HepG2 (cell line): ENCODE measurements at regions not wholly inside any gene's neighbourhood (a gene's known extent, or its start where the extent isn't known, plus 50 kb on each side); places are given as distances from the start of the nearest gene placed in this dataset.

Experiments used
- ATAC-seq: fragments of 200-7000 bp; cut with Tn5 transposase; 3 replicates; pipeline ENCODE4 v1.9.1; 2020; ENCODE audit warnings: mild to moderate bottlenecking, moderate library complexity
- BruUV-seq: library from RNA; stranded (reverse); fragments of 400-500 nt; replicated peaks from 2 replicates; lab custom pipeline; 2021; lab: Mats Ljungman, UMichigan
- CTCF ChIA-PET: fragments of 300-600 bp; formaldehyde crosslinking; extraction: SDS; loops from one replicate; lab custom pipeline; 2021; ENCODE audit warnings: low total read pairs, inconsistent platforms, low intra/inter-chr PET ratio; lab: Yijun Ruan, JAX
- POLR2A ChIA-PET: fragments of 350-600 bp; sonication (Branson Sonifier 250); formaldehyde crosslinking; loops from one replicate; lab custom pipeline; 2020; ENCODE audit warnings: antibody characterized with exemption, inconsistent platforms; lab: Yijun Ruan, JAX
- DNase-seq: peaks from one replicate; pipeline ENCODE4 v3.0.0-alpha.2; 2015; ENCODE audit warnings: low spot score
- FAIRE-seq: peaks from 3 replicates; lab custom pipeline; 2011; peaks lifted over from hg19 to GRCh38; lab: Jason Lieb, UNC
- H2AFZ ChIP-seq: one replicate; pipeline ENCODE4 v1.6.1; 2011; ENCODE audit warnings: low read length, inconsistent platforms
- H3K27ac ChIP-seq: fragments of 300-600 bp; 3 replicates; pipeline ENCODE4 v1.8.0; 2011; ENCODE audit warnings: mixed run types, mild to moderate bottlenecking, mixed read lengths, low read length, inconsistent platforms; ENCODE audit not compliant: insufficient read depth; ENCODE audit errors: extremely low read length
- H3K27me3 ChIP-seq, 2 experiments: fragments of 200-600 bp in 1 of 2; 2 replicates in 1 of 2; 3 replicates in 1 of 2; pipeline versions ENCODE4 v1.6.0 to v1.8.0; 2011; ENCODE audit warnings: low read length in 2 of 2, mild to moderate bottlenecking in 2 of 2, moderate library complexity in 2 of 2, inconsistent platforms in 1 of 2; ENCODE audit not compliant: insufficient read depth in 2 of 2, control insufficient read depth in 1 of 2
- H3K36me3 ChIP-seq, 2 experiments: fragments of 200-600 bp in 1 of 2; replicated peaks in 1 of 2; 2 replicates in 1 of 2; 3 replicates in 1 of 2; pipeline versions ENCODE4 v1.5.1 to v1.8.0; 2011; ENCODE audit warnings: low read length in 2 of 2, inconsistent platforms in 1 of 2; ENCODE audit not compliant: insufficient read depth in 2 of 2, control insufficient read depth in 1 of 2
- H3K4me1 ChIP-seq: 2 replicates; pipeline ENCODE4 v1.5.1; 2012; ENCODE audit warnings: low read length, inconsistent platforms; ENCODE audit not compliant: insufficient read depth
- H3K4me2 ChIP-seq: 2 replicates; pipeline ENCODE4 v1.6.0; 2011; ENCODE audit warnings: low read depth, low read length, inconsistent platforms
- H3K4me3 ChIP-seq, 3 experiments: fragments of 200-600 bp in 1 of 3; sonication (generic), shearing (Covaris generic) in 1 of 3; replicated peaks in 1 of 3; 2 replicates each; pipeline ENCODE4 v1.5.1; 2011 to 2016; ENCODE audit warnings: low read length in 3 of 3, inconsistent platforms in 2 of 3, low read depth in 2 of 3, mild to moderate bottlenecking in 2 of 3, control low read depth in 1 of 3, mixed read lengths in 1 of 3; ENCODE audit not compliant: insufficient read depth in 1 of 3
- H3K79me2 ChIP-seq: one replicate; pipeline ENCODE4 v1.6.1; 2011; ENCODE audit warnings: low read length, inconsistent platforms; ENCODE audit not compliant: insufficient read depth
- H3K9ac ChIP-seq: 2 replicates; pipeline ENCODE4 v1.6.0; 2011; ENCODE audit warnings: mild to moderate bottlenecking, low read depth, low read length, inconsistent platforms; ENCODE audit not compliant: insufficient read depth
- H3K9me3 ChIP-seq: 2 replicates; pipeline ENCODE4 v1.5.1; 2012; ENCODE audit warnings: mild to moderate bottlenecking, low read length
- H4K20me1 ChIP-seq: 2 replicates; pipeline ENCODE4 v1.6.0; 2011; ENCODE audit warnings: inconsistent platforms, mild to moderate bottlenecking, low read length, moderate library complexity; ENCODE audit not compliant: insufficient read depth
- HDAC1 ChIP-seq: sonication (generic); formaldehyde crosslinking; IDR thresholded peaks from 2 replicates; pipeline ENCODE4 v1.5.1; 2020; ENCODE audit warnings: mild to moderate bottlenecking, missing genetic modification reagents
- KDM3A ChIP-seq: IDR thresholded peaks from 2 replicates; pipeline ENCODE4 v1.6.1; 2018; ENCODE audit warnings: low read depth, missing compliant biosample characterization
- LCORL ChIP-seq, 2 experiments: fragments of 450-650 bp in 1 of 2; sonication (generic) in 1 of 2; formaldehyde crosslinking in 1 of 2; IDR thresholded peaks; 2 replicates each; pipeline versions ENCODE4 v1.5.0 to v1.6.1; 2017 to 2020; ENCODE audit warnings: antibody characterized with exemption in 1 of 2, missing genetic modification reagents in 1 of 2
- MEF2D ChIP-seq: sonication (generic); formaldehyde crosslinking; IDR thresholded peaks from 2 replicates; pipeline ENCODE4 v1.5.1; 2020; ENCODE audit warnings: mild to moderate bottlenecking, missing genetic modification reagents
- NFE2L2 ChIP-seq: fragments of 150-350 bp; IDR thresholded peaks from 2 replicates; pipeline ENCODE4 v1.6.1; 2014; ENCODE audit warnings: low read length
- PRPF4 ChIP-seq: fragments of 200-400 bp; formaldehyde crosslinking; IDR thresholded peaks from 2 replicates; pipeline ENCODE4 v1.6.1; 2016; ENCODE audit warnings: low read length, low read depth; ENCODE audit not compliant: poor library complexity, severe bottlenecking
- SPEN ChIP-seq: sonication (generic); formaldehyde crosslinking; IDR thresholded peaks from 2 replicates; pipeline ENCODE4 v1.5.1; 2020; ENCODE audit warnings: low read depth, mild to moderate bottlenecking, missing genetic modification reagents
- YEATS2 ChIP-seq: sonication (generic); formaldehyde crosslinking; IDR thresholded peaks from 2 replicates; pipeline ENCODE4 v1.4.0; 2020; ENCODE audit warnings: missing genetic modification reagents, borderline replicate concordance
- ZMAT3 ChIP-seq: sonication (generic); formaldehyde crosslinking; conservative IDR thresholded peaks from 2 replicates; pipeline ENCODE4 v1.7.0; 2021; ENCODE audit warnings: missing genetic modification reagents
- ZNF549 ChIP-seq: sonication (generic); formaldehyde crosslinking; IDR thresholded peaks from 2 replicates; pipeline ENCODE4 v1.5.0; 2020; ENCODE audit warnings: missing genetic modification reagents
- ZNF766 ChIP-seq: sonication (generic); formaldehyde crosslinking; IDR thresholded peaks from 2 replicates; pipeline ENCODE4 v1.5.0; 2020; ENCODE audit warnings: missing genetic modification reagents, borderline replicate concordance
- WGBS: methylation state at CpG from one replicate; pipeline ENCODE4 v1.1.6; 2017; ENCODE audit warnings: low lambda C conversion rate; 5-methylcytosine and 5-hydroxymethylcytosine counted together
- in situ Hi-C: cut with HindIII; loops from 2 replicates; pipeline ENCODE4 v1.10.0; 2017; ENCODE audit warnings: low pct_unique_long_range_greater_than_20kb; ENCODE audit not compliant: extremely low pct_ligation_motif_present
- intact Hi-C: fragments of 100-400 bp; cut with micrococcal nuclease; formaldehyde crosslinking; loops from one replicate; pipeline ENCODE4 v1.10.0; 2022; ENCODE audit not compliant: unreplicated experiment
- TF ChIP-seq, protein P1 (sequence below): IDR thresholded peaks from 2 replicates; pipeline ENCODE4 v1.6.1; 2016; ENCODE audit warnings: mild to moderate bottlenecking

DNA sequence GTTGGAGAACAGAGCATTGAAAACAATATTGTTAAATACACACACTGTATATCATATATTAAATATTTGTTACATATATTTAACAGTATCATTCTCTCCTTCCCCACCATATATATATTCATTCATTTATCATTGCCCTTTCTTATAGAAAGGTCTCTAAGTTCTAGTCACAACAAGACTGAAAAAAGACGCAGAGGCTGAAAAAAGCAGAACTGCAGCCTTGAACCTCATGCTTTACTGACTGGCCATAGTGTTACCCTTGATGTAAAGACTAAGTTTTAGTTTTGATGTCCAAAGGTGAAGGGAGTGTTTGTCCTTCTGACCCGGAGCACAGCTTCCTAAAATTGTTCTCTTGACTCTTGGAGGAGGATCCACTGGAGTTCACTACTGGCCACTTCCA, 247.9 kb downstream of the PTEN start:
- H2AFZ ChIP-seq: no peak overlapping the region
- no peaks in the 10 kb centered on the region for H3K9me3 ChIP-seq
- no peaks in the 10 kb centered on the region for H4K20me1 ChIP-seq
- ATAC-seq: no peak
- 0 out of 2 replicates have a peak, but pooled peaks cover 5% of the 10 kb centered on the region for H3K4me1 ChIP-seq
- intact Hi-C loops: loop anchor here (10.0 kb wide), 3 partner anchors 136 to 444 kb away; no protein-coding TSS in a partner anchor
- in situ Hi-C loops: loop anchor here (5.0 to 25.0 kb wide), 2 partner anchors 249 to 449 kb away; partner anchors contain the start of genes KLLN, PAPSS2 and PTEN
- ChIA-PET POLR2A (no interaction called here), CTCF (no interaction called here)
- FAIRE-seq: no peak
- 2% methylated on average over 2 of the region's 2 CpGs for WGBS
- DNase-seq: no peak
- H3K36me3 ChIP-seq: no peaks in the 10 kb centered on the region
- no TSS peak for BruUV-seq
- H3K79me2 ChIP-seq: no peaks in the 10 kb centered on the region
- no peak overlapping the region for H3K9ac ChIP-seq
- no peak overlapping the region for H3K4me3 ChIP-seq
- H3K4me2 ChIP-seq: no peak overlapping the region
- no peaks in the 10 kb centered on the region; a peak in 2 of 5 replicates for H3K27me3 ChIP-seq
- no peak for TF ChIP-seq NFE2L2
- TF ChIP-seq ZNF766 (CRISPR knock-in tag): no peak
- no peak for TF ChIP-seq MEF2D
- TF ChIP-seq ZNF549 (CRISPR knock-in tag): no peak
- TF ChIP-seq, protein P1, sequence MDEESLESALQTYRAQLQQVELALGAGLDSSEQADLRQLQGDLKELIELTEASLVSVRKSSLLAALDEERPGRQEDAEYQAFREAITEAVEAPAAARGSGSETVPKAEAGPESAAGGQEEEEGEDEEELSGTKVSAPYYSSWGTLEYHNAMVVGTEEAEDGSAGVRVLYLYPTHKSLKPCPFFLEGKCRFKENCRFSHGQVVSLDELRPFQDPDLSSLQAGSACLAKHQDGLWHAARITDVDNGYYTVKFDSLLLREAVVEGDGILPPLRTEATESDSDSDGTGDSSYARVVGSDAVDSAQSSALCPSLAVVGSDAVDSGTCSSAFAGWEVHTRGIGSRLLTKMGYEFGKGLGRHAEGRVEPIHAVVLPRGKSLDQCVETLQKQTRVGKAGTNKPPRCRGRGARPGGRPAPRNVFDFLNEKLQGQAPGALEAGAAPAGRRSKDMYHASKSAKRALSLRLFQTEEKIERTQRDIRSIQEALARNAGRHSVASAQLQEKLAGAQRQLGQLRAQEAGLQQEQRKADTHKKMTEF: no peak
- no peak for TF ChIP-seq ZMAT3
- no peak for TF ChIP-seq KDM3A (CRISPR knock-in tag)
- no peak for TF ChIP-seq PRPF4
- TF ChIP-seq YEATS2: no peak
- TF ChIP-seq SPEN (CRISPR knock-in tag): no peak
- TF ChIP-seq HDAC1 (CRISPR knock-in tag): no peak
- TF ChIP-seq LCORL (IDR thresholded peaks at IDR 0.05): no peak
- no peak for TF ChIP-seq LCORL (CRISPR knock-in tag; IDR thresholded peaks at IDR 0.05)
- H3K27ac ChIP-seq: no peak overlapping the region
